Neural cell (in vitro differentiated cells): ENCODE measurements at regions not wholly inside any gene's neighbourhood (a gene's known extent, or its start where the extent isn't known, plus 50 kb on each side); places are given as distances from the start of the nearest gene placed in this dataset.

Experiments used
- H2AFZ ChIP-seq: fragments of 200-600, 300-800 bp; sonication (generic), shearing (Covaris generic); 2 replicates; pipeline ENCODE4 v1.6.0; 2014; ENCODE audit warnings: low read depth, mild to moderate bottlenecking, antibody characterized with exemption, low read length, moderate library complexity
- H3F3A ChIP-seq: fragments of 200-600 bp; shearing (Covaris generic); 2 replicates; pipeline ENCODE4 v1.6.1; 2016; ENCODE audit warnings: mild to moderate bottlenecking, moderate library complexity, mixed read lengths, antibody characterized with exemption, low read length; ENCODE audit not compliant: insufficient read depth, poor library complexity, severe bottlenecking
- H3K27ac ChIP-seq: fragments of 200-600, 300-800 bp; sonication (generic), shearing (Covaris generic); 2 replicates; pipeline ENCODE4 v1.5.1; 2014; ENCODE audit warnings: mild to moderate bottlenecking, low read length, moderate library complexity
- H3K27me3 ChIP-seq: fragments of 300-800, 200-600 bp; sonication (generic), shearing (Covaris generic); 2 replicates; pipeline ENCODE4 v1.6.0; 2014; ENCODE audit warnings: mild to moderate bottlenecking, low read depth, low read length, moderate library complexity; ENCODE audit not compliant: insufficient read depth
- H3K36me3 ChIP-seq: fragments of 300-800, 200-600 bp; sonication (generic), shearing (Covaris generic); 2 replicates; pipeline ENCODE4 v1.5.1; 2014; ENCODE audit warnings: mild to moderate bottlenecking, antibody characterized with exemption, low read length, moderate library complexity; ENCODE audit not compliant: insufficient read depth
- H3K4me2 ChIP-seq: fragments of 300-800, 200-600 bp; sonication (generic), shearing (Covaris generic); 2 replicates; pipeline ENCODE4 v1.6.0; 2014; ENCODE audit warnings: mild to moderate bottlenecking, low read length
- H3K4me3 ChIP-seq: fragments of 300-800, 200-600 bp; sonication (generic), shearing (Covaris generic); 2 replicates; pipeline ENCODE4 v1.5.1; 2014; ENCODE audit warnings: mild to moderate bottlenecking, low read length, moderate library complexity
- H3K79me2 ChIP-seq: fragments of 200-600 bp; shearing (Covaris generic); replicated peaks from 2 replicates; pipeline ENCODE4 v1.6.0; 2014; ENCODE audit warnings: mild to moderate bottlenecking, low read length, moderate library complexity; ENCODE audit not compliant: insufficient read depth
- H3K9ac ChIP-seq: fragments of 300-800, 200-600 bp; sonication (generic), shearing (Covaris generic); 2 replicates; pipeline ENCODE4 v1.6.1; 2016; ENCODE audit warnings: mild to moderate bottlenecking, low read length, mixed read lengths
- H3K9me2 ChIP-seq: fragments of 200-600 bp; shearing (Covaris generic); 2 replicates; pipeline ENCODE4 v1.6.1; 2016; ENCODE audit warnings: mild to moderate bottlenecking, low read length, mixed read lengths; ENCODE audit not compliant: insufficient read depth
- H3K9me3 ChIP-seq: fragments of 200-600, 300-800 bp; sonication (generic), shearing (Covaris generic); 2 replicates; pipeline ENCODE4 v1.6.1; 2016; ENCODE audit warnings: mild to moderate bottlenecking, mixed run types, low read length, moderate library complexity, mixed read lengths
- H4K20me1 ChIP-seq: fragments of 200-600 bp; shearing (Covaris generic); 2 replicates; pipeline ENCODE4 v1.6.1; 2016; ENCODE audit warnings: mild to moderate bottlenecking, mixed run types; ENCODE audit not compliant: insufficient read depth
- CTCF ChIP-seq: fragments of 450-650 bp; IDR thresholded peaks from 2 replicates; pipeline ENCODE4 v1.5.1; 2014; ENCODE audit warnings: antibody characterized with exemption, mild to moderate bottlenecking, moderate library complexity; ENCODE audit not compliant: poor library complexity, severe bottlenecking
- EP300 ChIP-seq: fragments of 450-650 bp; conservative IDR thresholded peaks from 2 replicates; pipeline ENCODE4 v1.6.1; 2014; ENCODE audit warnings: antibody characterized with exemption, mild to moderate bottlenecking, moderate library complexity; ENCODE audit not compliant: poor library complexity, severe bottlenecking
- EZH2 ChIP-seq: fragments of 200-600, 300-800 bp; shearing (Covaris generic), sonication (generic); IDR thresholded peaks from 2 replicates; pipeline ENCODE4 v1.6.1; 2014; ENCODE audit warnings: antibody characterized with exemption, low read length, borderline replicate concordance, mild to moderate bottlenecking; ENCODE audit not compliant: insufficient read depth, poor library complexity, severe bottlenecking
- MXI1 ChIP-seq: fragments of 450-650 bp; conservative IDR thresholded peaks from 2 replicates; pipeline ENCODE4 v1.6.1; 2014; ENCODE audit warnings: antibody characterized with exemption, mild to moderate bottlenecking; ENCODE audit not compliant: poor library complexity, severe bottlenecking
- POLR2AphosphoS5 ChIP-seq: IDR thresholded peaks from 2 replicates; pipeline ENCODE4 v1.6.1; 2012
- RAD21 ChIP-seq: fragments of 450-650 bp; conservative IDR thresholded peaks from 2 replicates; pipeline ENCODE4 v1.6.1; 2014; ENCODE audit warnings: antibody characterized with exemption, mild to moderate bottlenecking, moderate library complexity
- REST ChIP-seq: IDR thresholded peaks from 2 replicates; pipeline ENCODE4 v1.6.1; 2012; ENCODE audit warnings: borderline replicate concordance
- SMC3 ChIP-seq: fragments of 450-650 bp; conservative IDR thresholded peaks from 2 replicates; pipeline ENCODE4 v1.6.1; 2014; ENCODE audit warnings: antibody characterized with exemption, mild to moderate bottlenecking, moderate library complexity; ENCODE audit not compliant: poor library complexity
- TAF1 ChIP-seq: IDR thresholded peaks from 2 replicates; pipeline ENCODE4 v1.6.1; 2012; ENCODE audit warnings: low read depth

- TF ChIP-seq SMC3 (no peak), RAD21 (no peak), TAF1 (no peak), EP300 (no peak), CTCF (no peak), EZH2 (no peak), REST (no peak), MXI1 (no peak), POLR2AphosphoS5 (no peak)
- Histone ChIP-seq H3K9me3 (no peaks in the 10 kb centered on the region), H3K9me2 (no peaks in the 10 kb centered on the region), H3K36me3 (no peaks in the 10 kb centered on the region), H3K9ac (no peak overlapping the region), H3K27ac (no peak overlapping the region), H3K27me3 (no peaks in the 10 kb centered on the region), H3K79me2 (no peaks in the 10 kb centered on the region), H3K4me2 (no peak overlapping the region), H3F3A (no peaks in the 10 kb centered on the region), H4K20me1 (no peaks in the 10 kb centered on the region), H3K4me3 (no peak overlapping the region), H2AFZ (no peak overlapping the region)
These were observed 926.4 kb downstream of the IGSF11 start for GRCh38 chr3:118108201-118108600.

GRCh38 chr3:118108769-118109168 lies 925.9 kb downstream of the IGSF11 start:
- no peak overlapping the region for H3K4me2 ChIP-seq
- H3K9ac ChIP-seq, result no peak overlapping the region
- TF ChIP-seq SMC3, result no peak
- no peak for TF ChIP-seq RAD21
- no peak for TF ChIP-seq POLR2AphosphoS5
- no peak for TF ChIP-seq EZH2
- TF ChIP-seq REST, result no peak
- no peak for TF ChIP-seq TAF1
- TF ChIP-seq EP300, result no peak
- TF ChIP-seq MXI1, result no peak
- TF ChIP-seq CTCF, result no peak
- no peak overlapping the region for H3K27ac ChIP-seq
- H3K27me3 ChIP-seq, result no peaks in the 10 kb centered on the region
- no peaks in the 10 kb centered on the region for H3K36me3 ChIP-seq
- H3K4me3 ChIP-seq, result no peak overlapping the region
- no peak overlapping the region for H2AFZ ChIP-seq
- no peaks in the 10 kb centered on the region for H3K9me3 ChIP-seq
- H3K79me2 ChIP-seq, result no peaks in the 10 kb centered on the region
- no peaks in the 10 kb centered on the region for H4K20me1 ChIP-seq
- H3K9me2 ChIP-seq, result no peaks in the 10 kb centered on the region
- no peaks in the 10 kb centered on the region for H3F3A ChIP-seq
